GM08714 (cell line): ENCODE measurements at regions not wholly inside any gene's neighbourhood (a gene's known extent, or its start where the extent isn't known, plus 50 kb on each side); places are given as distances from the start of the nearest gene placed in this dataset.

Source experiments
- H3K4me3 ChIP-seq: fragments of 200-500 bp; sonication (Bioruptor generic); 2 replicates; pipeline ENCODE4 v1.5.1; 2014; ENCODE audit warnings: mild to moderate bottlenecking, low read length, inconsistent platforms
- ZNF274 ChIP-seq: IDR thresholded peaks from 2 replicates; pipeline ENCODE4 v1.6.1; 2012; ENCODE audit warnings: mild to moderate bottlenecking, low read depth, low read length

- H3K4me3 ChIP-seq = no peak overlapping the region
Observed at GRCh38 chr1:87795615-87796337, 467.1 kb downstream of the LMO4 start.

DNA sequence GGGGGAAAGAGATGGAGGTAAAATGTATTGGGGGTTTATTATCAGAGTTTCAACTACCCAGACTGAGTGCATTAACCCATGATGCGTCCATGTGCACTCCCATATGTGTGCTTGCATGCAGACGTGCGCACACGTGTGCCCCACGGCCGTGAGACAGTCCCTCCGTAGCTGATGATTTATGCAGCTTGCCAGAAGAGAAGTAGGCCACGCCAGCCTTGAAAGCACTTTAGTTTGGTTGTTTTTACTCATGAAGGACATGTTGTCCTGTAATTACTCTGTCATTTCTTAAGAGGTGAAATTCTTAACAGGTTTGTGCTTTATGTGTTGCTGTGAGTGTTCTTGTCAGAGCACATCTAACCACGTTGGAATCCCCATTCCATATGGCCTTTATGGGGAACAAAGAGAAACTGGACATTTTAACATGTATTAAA lies 467.8 kb downstream of the LMO4 start:
- TF ChIP-seq ZNF274 = no peak
- no peak overlapping the region for H3K4me3 ChIP-seq

More at GRCh38 chr1:87795615-87796337, 467.1 kb downstream of the LMO4 start:
- TF ChIP-seq ZNF274 = no peak

DNA sequence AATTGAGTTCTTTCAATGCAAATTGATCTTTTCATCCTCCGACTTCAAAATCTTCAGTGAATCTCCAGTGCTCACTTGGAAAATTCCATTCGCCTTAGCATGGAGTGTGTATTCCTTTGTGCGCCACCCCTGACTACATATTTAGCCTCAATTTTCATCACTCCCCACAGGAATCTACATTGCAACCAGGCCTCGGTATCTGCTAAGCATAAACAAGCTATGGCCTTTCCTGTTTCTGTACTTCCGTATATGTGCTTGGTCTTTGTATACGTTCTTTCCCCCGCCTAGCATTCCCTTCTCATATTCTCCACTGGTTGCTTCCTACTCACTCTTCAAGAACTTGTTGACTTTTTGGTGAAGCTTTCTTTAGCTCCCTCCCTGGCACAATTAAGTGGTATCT lies 470.8 kb downstream of the LMO4 start:
- H3K4me3 ChIP-seq = no peak overlapping the region
- TF ChIP-seq ZNF274 = no peak

GRCh38 chr1:87800006-87800405 lies 471.3 kb downstream of the LMO4 start:
- no peak for TF ChIP-seq ZNF274
- no peak overlapping the region for H3K4me3 ChIP-seq

DNA sequence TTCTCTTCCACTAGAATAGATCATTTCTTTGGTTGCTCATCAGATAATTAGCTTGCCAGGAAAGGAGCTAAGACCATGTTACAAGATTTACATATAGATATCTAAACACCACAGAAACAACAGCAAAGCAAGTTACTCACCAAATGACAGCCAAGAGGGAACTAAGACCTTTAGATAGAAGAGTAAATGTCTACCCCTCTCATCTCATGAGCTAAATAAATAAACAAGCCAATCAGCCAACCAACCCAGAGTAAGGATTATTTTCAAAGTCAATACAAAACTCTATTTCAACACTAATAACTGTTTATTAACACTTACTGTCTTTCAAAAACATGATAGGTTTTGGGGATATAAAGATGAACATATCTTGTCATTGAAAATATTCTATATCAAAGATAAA lies 474.7 kb downstream of the LMO4 start:
- TF ChIP-seq ZNF274 = no peak
- no peak overlapping the region for H3K4me3 ChIP-seq

GRCh38 chr1:87804128-87804527 lies 475.4 kb downstream of the LMO4 start:
- no peak for TF ChIP-seq ZNF274

DNA sequence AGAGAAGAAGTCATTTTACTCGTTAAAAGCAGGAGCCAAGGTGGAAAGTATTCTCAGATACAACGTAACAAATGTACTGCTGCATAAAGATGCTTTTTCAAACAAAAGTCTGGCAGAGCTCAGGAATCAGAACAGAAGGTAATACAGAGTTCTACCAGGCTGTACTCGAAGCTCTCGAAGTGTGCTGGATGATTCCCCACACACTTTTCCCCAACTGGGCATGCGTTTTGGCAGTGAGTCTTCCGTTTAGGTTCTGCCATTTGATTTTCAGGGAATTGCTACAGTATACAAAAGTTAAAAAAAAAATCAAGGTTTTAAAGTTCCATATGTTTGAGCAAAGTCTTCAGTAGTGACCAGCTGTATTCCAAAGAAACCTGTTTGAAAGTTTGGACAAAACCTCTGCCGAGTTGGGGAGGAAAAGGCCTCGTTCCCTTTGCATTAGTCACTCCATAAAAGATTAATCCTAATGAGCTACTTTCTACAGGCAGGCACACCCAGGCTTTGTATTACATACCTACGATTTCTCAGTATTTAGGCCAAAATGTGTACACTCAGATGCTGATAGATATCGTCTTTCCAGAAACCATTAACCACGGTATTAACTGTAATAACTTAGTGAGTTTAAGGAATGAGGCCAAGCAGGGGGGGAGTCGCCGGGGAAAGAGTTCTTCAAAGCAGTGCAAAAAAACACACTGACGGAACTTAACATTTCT lies 477.1 kb downstream of the LMO4 start:
- no peak overlapping the region for H3K4me3 ChIP-seq
- TF ChIP-seq ZNF274 = no peak

More at GRCh38 chr1:87804128-87804527, 475.4 kb downstream of the LMO4 start:
- H3K4me3 ChIP-seq = no peak overlapping the region

- no peak for TF ChIP-seq ZNF274
- H3K4me3 ChIP-seq = no peak overlapping the region
Observed at GRCh38 chr1:87806379-87807094, 477.9 kb downstream of the LMO4 start.

GRCh38 chr1:87810166-87810565 lies 481.5 kb downstream of the LMO4 start:
- no peak for TF ChIP-seq ZNF274
- H3K4me3 ChIP-seq = no peak overlapping the region

GRCh38 chr1:87812871-87813577 lies 484.3 kb downstream of the LMO4 start:
- no peak for TF ChIP-seq ZNF274
- no peak overlapping the region for H3K4me3 ChIP-seq

DNA sequence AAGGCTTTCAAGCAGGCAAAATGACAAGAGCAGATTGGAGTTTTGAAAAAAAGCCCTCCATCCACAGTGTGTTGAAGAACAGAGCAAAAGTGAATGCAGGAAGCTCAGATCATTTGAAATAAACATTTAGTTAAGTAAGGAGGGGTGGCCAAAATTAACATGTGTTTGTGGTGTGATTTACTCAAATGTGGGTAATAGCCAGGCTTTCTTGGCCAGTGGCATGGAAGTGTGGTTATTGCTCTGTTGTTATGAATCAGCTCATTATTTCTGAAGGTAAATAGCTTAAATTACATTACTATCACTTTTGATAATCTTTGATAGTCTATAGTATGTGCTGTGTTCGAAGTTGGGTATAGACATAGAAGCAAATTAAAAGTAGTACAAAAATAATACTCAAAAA lies 485.9 kb downstream of the LMO4 start:
- no peak for TF ChIP-seq ZNF274
- no peak overlapping the region for H3K4me3 ChIP-seq

DNA sequence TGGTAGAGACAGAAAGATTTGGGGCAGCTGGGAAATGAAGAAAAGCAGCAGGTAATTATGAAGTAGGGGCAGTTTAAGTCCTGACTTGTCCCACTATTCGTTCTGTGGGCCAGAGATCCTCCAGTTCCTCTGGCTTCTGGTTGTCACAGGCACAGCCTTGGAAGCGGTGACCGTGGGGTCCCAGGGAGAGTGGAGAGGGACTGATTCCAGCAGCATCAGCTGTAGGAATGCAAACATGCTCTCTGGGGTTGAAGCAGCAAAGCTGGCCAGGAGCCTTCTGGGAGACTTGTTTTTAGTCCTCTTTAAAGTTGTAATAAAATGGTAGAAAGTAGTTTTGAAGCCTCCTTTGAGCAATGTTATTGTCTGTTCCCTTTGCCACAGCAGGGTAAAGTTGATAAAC lies 488.0 kb downstream of the LMO4 start:
- no peak overlapping the region for H3K4me3 ChIP-seq
- no peak for TF ChIP-seq ZNF274

- TF ChIP-seq ZNF274 = no peak
- H3K4me3 ChIP-seq = no peak overlapping the region
Observed at GRCh38 chr1:87820668-87821334, 492.1 kb downstream of the LMO4 start.

- no peak for TF ChIP-seq ZNF274
- no peak overlapping the region for H3K4me3 ChIP-seq
Observed at GRCh38 chr1:87821335-87821697, 492.6 kb downstream of the LMO4 start.
